ENCODE measurements at regions not wholly inside any gene's neighbourhood (a gene's known extent, or its start where the extent isn't known, plus 50 kb on each side); places are given as distances from the start of the nearest gene placed in this dataset.

- no peak for DNase-seq (ENCODE audit: low read depth)
- no peak overlapping the region for H3K4me3 ChIP-seq (ENCODE audit: low read depth, low read length)
- TF ChIP-seq, protein P1, sequence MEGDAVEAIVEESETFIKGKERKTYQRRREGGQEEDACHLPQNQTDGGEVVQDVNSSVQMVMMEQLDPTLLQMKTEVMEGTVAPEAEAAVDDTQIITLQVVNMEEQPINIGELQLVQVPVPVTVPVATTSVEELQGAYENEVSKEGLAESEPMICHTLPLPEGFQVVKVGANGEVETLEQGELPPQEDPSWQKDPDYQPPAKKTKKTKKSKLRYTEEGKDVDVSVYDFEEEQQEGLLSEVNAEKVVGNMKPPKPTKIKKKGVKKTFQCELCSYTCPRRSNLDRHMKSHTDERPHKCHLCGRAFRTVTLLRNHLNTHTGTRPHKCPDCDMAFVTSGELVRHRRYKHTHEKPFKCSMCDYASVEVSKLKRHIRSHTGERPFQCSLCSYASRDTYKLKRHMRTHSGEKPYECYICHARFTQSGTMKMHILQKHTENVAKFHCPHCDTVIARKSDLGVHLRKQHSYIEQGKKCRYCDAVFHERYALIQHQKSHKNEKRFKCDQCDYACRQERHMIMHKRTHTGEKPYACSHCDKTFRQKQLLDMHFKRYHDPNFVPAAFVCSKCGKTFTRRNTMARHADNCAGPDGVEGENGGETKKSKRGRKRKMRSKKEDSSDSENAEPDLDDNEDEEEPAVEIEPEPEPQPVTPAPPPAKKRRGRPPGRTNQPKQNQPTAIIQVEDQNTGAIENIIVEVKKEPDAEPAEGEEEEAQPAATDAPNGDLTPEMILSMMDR (IDR thresholded peaks at IDR 0.05; ENCODE audit: insufficient read depth, low read depth, low read length, missing control alignments): no peak
Measured at GRCh38 chr18:60943297-60943696, 389.9 kb upstream of the CDH20 start.

- TF ChIP-seq, protein P1 (IDR thresholded peaks at IDR 0.05; ENCODE audit: insufficient read depth, low read depth, low read length, missing control alignments): no peak
- no peak for DNase-seq (ENCODE audit: low read depth)
- H3K4me3 ChIP-seq (ENCODE audit: low read depth, low read length): no peak overlapping the region
Measured at GRCh38 chr18:60950634-60951033, 382.6 kb upstream of the CDH20 start.

- H3K4me3 ChIP-seq (ENCODE audit: low read depth, low read length): no peak overlapping the region
- TF ChIP-seq, protein P1 (IDR thresholded peaks at IDR 0.05; ENCODE audit: insufficient read depth, low read depth, low read length, missing control alignments): no peak
- no peak for DNase-seq (ENCODE audit: low read depth)
Measured at GRCh38 chr18:60951091-60951490, 382.1 kb upstream of the CDH20 start.

GRCh38 chr18:60962625-60963024 is 370.6 kb upstream of the CDH20 start:
- no peak for DNase-seq (ENCODE audit: low read depth)
- TF ChIP-seq, protein P1 (IDR thresholded peaks at IDR 0.05; ENCODE audit: insufficient read depth, low read depth, low read length, missing control alignments): no peak
- no peak overlapping the region for H3K4me3 ChIP-seq (ENCODE audit: low read depth, low read length)

- TF ChIP-seq, protein P1 (IDR thresholded peaks at IDR 0.05; ENCODE audit: insufficient read depth, low read depth, low read length, missing control alignments): no peak
Measured at GRCh38 chr18:60965856-60966255, 367.4 kb upstream of the CDH20 start.

GRCh38 chr18:60966876-60967275 is 366.4 kb upstream of the CDH20 start:
- TF ChIP-seq, protein P1 (IDR thresholded peaks at IDR 0.05; ENCODE audit: insufficient read depth, low read depth, low read length, missing control alignments): no peak
- H3K4me3 ChIP-seq (ENCODE audit: low read depth, low read length): no peak overlapping the region
- no peak for DNase-seq (ENCODE audit: low read depth)

More at GRCh38 chr18:60965856-60966255, 367.4 kb upstream of the CDH20 start:
- no peak overlapping the region for H3K4me3 ChIP-seq (ENCODE audit: low read depth, low read length)
- no peak for DNase-seq (ENCODE audit: low read depth)

DNA sequence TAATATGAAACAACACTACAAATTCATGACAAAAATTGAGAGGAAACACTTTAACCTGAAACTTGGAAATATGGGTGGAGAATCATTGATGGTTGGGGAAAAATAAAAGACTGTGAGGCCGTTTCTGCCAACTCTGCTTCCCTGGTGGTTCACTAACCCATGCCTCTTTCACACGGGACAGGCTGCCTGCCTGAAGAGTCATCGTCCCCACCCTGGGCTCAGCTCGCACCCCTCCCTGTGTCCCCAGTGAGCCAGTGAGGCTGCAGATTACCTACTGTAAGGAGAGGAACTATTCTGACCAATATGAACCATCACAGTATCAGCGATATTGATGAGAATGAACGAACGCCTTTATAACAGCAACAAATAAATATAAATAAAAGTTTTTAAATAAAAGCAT is 357.8 kb upstream of the CDH20 start:
- no peak for DNase-seq (ENCODE audit: low read depth)
- TF ChIP-seq, protein P1 (IDR thresholded peaks at IDR 0.05; ENCODE audit: insufficient read depth, low read depth, low read length, missing control alignments): no peak
- no peak overlapping the region for H3K4me3 ChIP-seq (ENCODE audit: low read depth, low read length)
